ENCODE measurements at regions not wholly inside any gene's neighbourhood (a gene's known extent, or its start where the extent isn't known, plus 50 kb on each side); places are given as distances from the start of the nearest gene placed in this dataset.
"Not testable (repeated sequence)": the region's sequence is repeated elsewhere in the genome, so short reads cannot be mapped to it uniquely, and the experiment has no call there.

DNA sequence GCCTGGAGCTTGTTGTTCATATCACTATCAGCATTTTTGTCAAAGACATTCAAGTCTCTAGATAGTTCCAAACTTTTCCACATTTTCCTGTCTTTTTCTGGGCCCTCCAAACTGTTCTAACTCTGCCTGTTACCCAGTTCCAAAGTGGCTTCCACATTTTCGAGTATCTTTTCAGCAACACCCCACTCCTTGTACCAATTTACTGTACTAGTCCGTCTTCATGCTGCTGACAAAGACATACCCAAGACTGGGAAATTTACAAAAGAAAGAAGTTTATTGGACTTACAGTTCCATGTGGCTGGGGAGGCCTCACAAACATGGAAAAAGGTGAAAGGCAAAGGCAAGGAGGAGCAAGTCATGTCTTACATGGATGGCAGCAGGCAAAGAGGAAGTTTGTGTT is 575.2 kb upstream of the ACVR2A start:
- H3K4me2 ChIP-seq; DNase-seq (ENCODE audit: low spot score); H3K9me2 ChIP-seq (ENCODE audit: insufficient read depth); H3K4me1 Mint-ChIP-seq; H3K27me3 ChIP-seq (ENCODE audit: insufficient read depth); H3K4me3 Mint-ChIP-seq; H2AFZ ChIP-seq; H3K36me3 ChIP-seq (ENCODE audit: insufficient read depth); H3K27ac ChIP-seq (ENCODE audit: low read depth); H3K27ac Mint-ChIP-seq; H3K79me2 ChIP-seq (replicated peaks; ENCODE audit: insufficient read depth); H4K20me1 ChIP-seq (replicated peaks; ENCODE audit: insufficient read depth); H3K4me1 ChIP-seq (ENCODE audit: insufficient read depth); H3F3A ChIP-seq (replicated peaks; ENCODE audit: low read depth); H3K27me3 Mint-ChIP-seq (ENCODE audit: insufficient read depth, low read depth, poor library complexity); ATAC-seq; H3K4me3 ChIP-seq: not testable (repeated sequence)
- Mint-ChIP-seq H3K36me3 (ENCODE audit: low read depth) (peaks cover 32% of the 10 kb centered on the region), H3K9me3 (peaks cover 35% of the 10 kb centered on the region)

DNA sequence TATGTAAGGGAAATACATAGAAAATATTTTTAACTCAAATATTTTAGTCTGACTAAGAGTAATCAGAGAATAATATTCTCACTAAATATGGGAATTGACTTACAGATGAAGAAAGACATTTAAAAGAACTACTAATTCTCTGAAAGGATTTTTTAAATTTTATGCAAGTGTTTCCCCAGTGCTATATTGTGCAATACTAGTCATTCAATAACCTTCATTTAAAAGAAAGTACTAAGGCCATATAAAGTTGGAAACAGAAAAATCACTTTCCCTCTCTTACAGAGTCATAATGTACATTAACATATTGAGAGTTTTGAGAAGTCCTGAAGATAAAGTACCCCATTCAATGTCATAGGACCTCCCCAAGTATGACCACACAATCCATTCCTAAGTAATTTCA is 584.6 kb upstream of the ACVR2A start:
- no peaks in the 10 kb centered on the region for H4K20me1 ChIP-seq (replicated peaks; ENCODE audit: insufficient read depth)
- no peaks in the 10 kb centered on the region for H3K79me2 ChIP-seq (replicated peaks; ENCODE audit: insufficient read depth)
- H3K36me3 Mint-ChIP-seq (ENCODE audit: low read depth), result no peaks in the 10 kb centered on the region
- H3K4me1 Mint-ChIP-seq, result no peaks in the 10 kb centered on the region; the same call in 2 of the 3 replicates
- ATAC-seq (no peak), DNase-seq (ENCODE audit: low spot score) (no peak)
- no peak overlapping the region for H3K4me3 ChIP-seq
- no peaks in the 10 kb centered on the region for H3K27me3 ChIP-seq (ENCODE audit: insufficient read depth)
- H3K9me3 Mint-ChIP-seq, result no peaks in the 10 kb centered on the region; the same call in 2 of the 3 replicates
- no peaks in the 10 kb centered on the region for H3F3A ChIP-seq (replicated peaks; ENCODE audit: low read depth)
- no peak overlapping the region for H3K4me3 Mint-ChIP-seq
- no peak overlapping the region for H3K27ac Mint-ChIP-seq
- H3K9me2 ChIP-seq (ENCODE audit: insufficient read depth), result no peaks in the 10 kb centered on the region
- no peak overlapping the region for H2AFZ ChIP-seq
- H3K36me3 ChIP-seq (ENCODE audit: insufficient read depth), result no peaks in the 10 kb centered on the region; the same call in 1 of the 2 replicates
- peaks cover 2% of the 10 kb centered on the region for H3K27me3 Mint-ChIP-seq (ENCODE audit: insufficient read depth, low read depth, poor library complexity)
- H3K27ac ChIP-seq (ENCODE audit: low read depth), result no peak overlapping the region
- H3K4me1 ChIP-seq (ENCODE audit: insufficient read depth), result no peaks in the 10 kb centered on the region
- no peak overlapping the region for H3K4me2 ChIP-seq
- TF ChIP-seq STAT1 (IDR thresholded peaks at IDR 0.05; ENCODE audit: unreplicated experiment) (no peak), ZNF331 (CRISPR knock-in tag; IDR thresholded peaks at IDR 0.05; ENCODE audit: low read depth) (no peak), EZH2phosphoT487 (IDR thresholded peaks at IDR 0.05; ENCODE audit: unreplicated experiment) (no peak), JUNB (IDR thresholded peaks at IDR 0.05; ENCODE audit: unreplicated experiment) (no peak), CREB1 (CRISPR knock-in tag; IDR thresholded peaks at IDR 0.05; ENCODE audit: low read depth) (no peak), EZH2 (IDR thresholded peaks at IDR 0.05; ENCODE audit: low read depth, unreplicated experiment) (no peak), NANOG (IDR thresholded peaks at IDR 0.05; ENCODE audit: borderline replicate concordance) (no peak), POLR2AphosphoS5 (IDR thresholded peaks at IDR 0.05; ENCODE audit: low read depth) (no peak), ZNF114 (CRISPR knock-in tag; IDR thresholded peaks at IDR 0.05) (no peak)
- TF ChIP-seq, protein P1, sequence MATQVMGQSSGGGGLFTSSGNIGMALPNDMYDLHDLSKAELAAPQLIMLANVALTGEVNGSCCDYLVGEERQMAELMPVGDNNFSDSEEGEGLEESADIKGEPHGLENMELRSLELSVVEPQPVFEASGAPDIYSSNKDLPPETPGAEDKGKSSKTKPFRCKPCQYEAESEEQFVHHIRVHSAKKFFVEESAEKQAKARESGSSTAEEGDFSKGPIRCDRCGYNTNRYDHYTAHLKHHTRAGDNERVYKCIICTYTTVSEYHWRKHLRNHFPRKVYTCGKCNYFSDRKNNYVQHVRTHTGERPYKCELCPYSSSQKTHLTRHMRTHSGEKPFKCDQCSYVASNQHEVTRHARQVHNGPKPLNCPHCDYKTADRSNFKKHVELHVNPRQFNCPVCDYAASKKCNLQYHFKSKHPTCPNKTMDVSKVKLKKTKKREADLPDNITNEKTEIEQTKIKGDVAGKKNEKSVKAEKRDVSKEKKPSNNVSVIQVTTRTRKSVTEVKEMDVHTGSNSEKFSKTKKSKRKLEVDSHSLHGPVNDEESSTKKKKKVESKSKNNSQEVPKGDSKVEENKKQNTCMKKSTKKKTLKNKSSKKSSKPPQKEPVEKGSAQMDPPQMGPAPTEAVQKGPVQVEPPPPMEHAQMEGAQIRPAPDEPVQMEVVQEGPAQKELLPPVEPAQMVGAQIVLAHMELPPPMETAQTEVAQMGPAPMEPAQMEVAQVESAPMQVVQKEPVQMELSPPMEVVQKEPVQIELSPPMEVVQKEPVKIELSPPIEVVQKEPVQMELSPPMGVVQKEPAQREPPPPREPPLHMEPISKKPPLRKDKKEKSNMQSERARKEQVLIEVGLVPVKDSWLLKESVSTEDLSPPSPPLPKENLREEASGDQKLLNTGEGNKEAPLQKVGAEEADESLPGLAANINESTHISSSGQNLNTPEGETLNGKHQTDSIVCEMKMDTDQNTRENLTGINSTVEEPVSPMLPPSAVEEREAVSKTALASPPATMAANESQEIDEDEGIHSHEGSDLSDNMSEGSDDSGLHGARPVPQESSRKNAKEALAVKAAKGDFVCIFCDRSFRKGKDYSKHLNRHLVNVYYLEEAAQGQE (IDR thresholded peaks at IDR 0.05; ENCODE audit: unreplicated experiment), result no peak
- TF ChIP-seq, protein P2, sequence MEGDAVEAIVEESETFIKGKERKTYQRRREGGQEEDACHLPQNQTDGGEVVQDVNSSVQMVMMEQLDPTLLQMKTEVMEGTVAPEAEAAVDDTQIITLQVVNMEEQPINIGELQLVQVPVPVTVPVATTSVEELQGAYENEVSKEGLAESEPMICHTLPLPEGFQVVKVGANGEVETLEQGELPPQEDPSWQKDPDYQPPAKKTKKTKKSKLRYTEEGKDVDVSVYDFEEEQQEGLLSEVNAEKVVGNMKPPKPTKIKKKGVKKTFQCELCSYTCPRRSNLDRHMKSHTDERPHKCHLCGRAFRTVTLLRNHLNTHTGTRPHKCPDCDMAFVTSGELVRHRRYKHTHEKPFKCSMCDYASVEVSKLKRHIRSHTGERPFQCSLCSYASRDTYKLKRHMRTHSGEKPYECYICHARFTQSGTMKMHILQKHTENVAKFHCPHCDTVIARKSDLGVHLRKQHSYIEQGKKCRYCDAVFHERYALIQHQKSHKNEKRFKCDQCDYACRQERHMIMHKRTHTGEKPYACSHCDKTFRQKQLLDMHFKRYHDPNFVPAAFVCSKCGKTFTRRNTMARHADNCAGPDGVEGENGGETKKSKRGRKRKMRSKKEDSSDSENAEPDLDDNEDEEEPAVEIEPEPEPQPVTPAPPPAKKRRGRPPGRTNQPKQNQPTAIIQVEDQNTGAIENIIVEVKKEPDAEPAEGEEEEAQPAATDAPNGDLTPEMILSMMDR (conservative IDR thresholded peaks at IDR 0.05; ENCODE audit: low read depth in 2 of 2), result no peak
- TF ChIP-seq, protein P3, sequence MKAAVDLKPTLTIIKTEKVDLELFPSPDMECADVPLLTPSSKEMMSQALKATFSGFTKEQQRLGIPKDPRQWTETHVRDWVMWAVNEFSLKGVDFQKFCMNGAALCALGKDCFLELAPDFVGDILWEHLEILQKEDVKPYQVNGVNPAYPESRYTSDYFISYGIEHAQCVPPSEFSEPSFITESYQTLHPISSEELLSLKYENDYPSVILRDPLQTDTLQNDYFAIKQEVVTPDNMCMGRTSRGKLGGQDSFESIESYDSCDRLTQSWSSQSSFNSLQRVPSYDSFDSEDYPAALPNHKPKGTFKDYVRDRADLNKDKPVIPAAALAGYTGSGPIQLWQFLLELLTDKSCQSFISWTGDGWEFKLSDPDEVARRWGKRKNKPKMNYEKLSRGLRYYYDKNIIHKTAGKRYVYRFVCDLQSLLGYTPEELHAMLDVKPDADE (IDR thresholded peaks at IDR 0.05), result no peak

All from GM23338 (cell line).